Spleen (tissue), 11 donors: ENCODE measurements at regions not wholly inside any gene's neighbourhood (a gene's known extent, or its start where the extent isn't known, plus 50 kb on each side); places are given as distances from the start of the nearest gene placed in this dataset.
"Not testable (repeated sequence)": the region's sequence is repeated elsewhere in the genome, so short reads cannot be mapped to it uniquely, and the experiment has no call there.

ENCODE experiments used
- DNase-seq: peaks from one replicate; pipeline ENCODE4 v3.0.0-alpha.2; 2020
- H3K27ac ChIP-seq, 8 donors: fragments of 200-600 bp; sonication (generic) in 7 of 8; 1 replicate in 4 of 8; 2 replicates in 4 of 8; pipeline versions ENCODE4 v1.5.0 to v1.8.0; 2016 to 2021; ENCODE audit warnings: inconsistent platforms in 4 of 8, mild to moderate bottlenecking in 4 of 8, moderate library complexity in 1 of 8
- H3K27me3 ChIP-seq, 7 donors: fragments of 200-600 bp; sonication (generic) in 6 of 7; replicated peaks in 1 of 7; 1 replicate in 4 of 7; 2 replicates in 3 of 7; pipeline versions ENCODE4 v1.5.0 to v1.8.0; 2016 to 2021; ENCODE audit warnings: inconsistent platforms in 3 of 7, mild to moderate bottlenecking in 1 of 7
- H3K36me3 ChIP-seq, 6 donors: fragments of 200-600 bp; sonication (generic) in 5 of 6; 1 replicate in 4 of 6; 2 replicates in 2 of 6; pipeline versions ENCODE4 v1.5.0 to v1.8.0; 2016 to 2021; ENCODE audit warnings: inconsistent platforms in 2 of 6
- H3K4me1 ChIP-seq, 6 donors: fragments of 200-600 bp; sonication (generic) in 5 of 6; 1 replicate in 3 of 6; 2 replicates in 3 of 6; pipeline versions ENCODE4 v1.5.0 to v1.8.0; 2016 to 2021; ENCODE audit warnings: inconsistent platforms in 3 of 6
- H3K4me3 ChIP-seq, 8 donors: fragments of 200-600 bp; sonication (generic) in 7 of 8; 1 replicate in 4 of 8; 2 replicates in 4 of 8; pipeline versions ENCODE4 v1.5.0 to v1.8.0; 2016 to 2021; ENCODE audit warnings: inconsistent platforms in 4 of 8, mild to moderate bottlenecking in 4 of 8, moderate library complexity in 2 of 8
- H3K9me3 ChIP-seq, 8 donors: fragments of 200-600 bp; sonication (generic) in 7 of 8; 1 replicate in 4 of 8; 2 replicates in 4 of 8; pipeline versions ENCODE4 v1.5.0 to v1.8.0; 2016 to 2021; ENCODE audit warnings: inconsistent platforms in 4 of 8
- CTCF ChIP-seq, 11 experiments: fragments of 200-600 bp in 7 of 11; fragments of 450-650 bp in 4 of 11; sonication (generic) in 4 of 11; IDR thresholded peaks in 8 of 11; conservative IDR thresholded peaks in 3 of 11; 1 replicate in 7 of 11; 2 replicates in 4 of 11; pipeline versions ENCODE4 v1.4.0 to v1.8.0; 2016 to 2021; ENCODE audit warnings: antibody characterized with exemption in 11 of 11, inconsistent platforms in 4 of 11, mild to moderate bottlenecking in 1 of 11
- POLR2A ChIP-seq, 3 donors: fragments of 450-650 bp; IDR thresholded peaks; one replicate each; pipeline ENCODE4 v1.5.1; 2017; ENCODE audit warnings: antibody characterized with exemption in 3 of 3, mild to moderate bottlenecking in 1 of 3
- POLR2AphosphoS5 ChIP-seq, 3 donors: sonication (generic); formaldehyde crosslinking; IDR thresholded peaks; one replicate each; pipeline ENCODE4 v1.5.1; 2017; ENCODE audit warnings: antibody characterized with exemption in 3 of 3
- WGBS, 5 donors: extraction: QIAGEN DNeasy Blood & Tissue Kit in 3 of 5; methylation state at CpG; one replicate each; pipeline versions ENCODE4 v1.1.5 to v1.1.7; 2013 to 2018; 5-methylcytosine and 5-hydroxymethylcytosine counted together
- intact Hi-C: fragments of 100-400 bp; cut with DNase I; formaldehyde crosslinking; loops from one replicate; pipeline ENCODE4 v1.15.0; 2023; ENCODE audit warnings: low total_unique reads
- donor health status: healthy with polysubstance abuse.
- donor health status: DM: no; HTN: no; CAD: no; lungs with moderate emphysema.
- donor health status: DM: no; HTN: no; CAD: no.
- donor health status: Bipolar disorder and iron deficiency.
- donor health status: healthy.
- donor health status: DM: no; HTN: no; CAD: no.
- donor health status: DM: yes; HTN: yes; CAD: no.

GRCh38 chr5:3466392-3466791 is 129.2 kb upstream of the IRX1 start:
- WGBS, 5 donors, result 74 to 93% (median 83%) methylated on average over 1 of the region's 1 CpG
- Histone ChIP-seq H3K27me3 (no peaks in the 10 kb centered on the region), H3K36me3 (no peaks in the 10 kb centered on the region), H3K9me3 (peaks cover 0 to 26% (median 15%) of the 10 kb centered on the region in 8 donors), H3K4me3 (no peak overlapping the region), H3K27ac (no peak overlapping the region), H3K4me1 (no peaks in the 10 kb centered on the region)
- intact Hi-C loops, result no loop called here
- no peak for TF ChIP-seq POLR2AphosphoS5 (IDR thresholded peaks at IDR 0.05)
- no peak for TF ChIP-seq CTCF (IDR thresholded peaks at IDR 0.05 in 8 of 11, conservative IDR thresholded peaks at IDR 0.05 in 3 of 11)
- no peak for TF ChIP-seq POLR2A (IDR thresholded peaks at IDR 0.05)
- no peak for DNase-seq

- intact Hi-C loops, result no loop called here
- 62 to 91% (median 77%) methylated on average over 2 of the region's 2 CpGs for WGBS, 5 donors
- no peak overlapping the region for H3K4me3 ChIP-seq
These were observed 135.2 kb upstream of the IRX1 start for GRCh38 chr5:3460416-3460815.

GRCh38 chr5:3456121-3456681 is 139.4 kb upstream of the IRX1 start:
- no peaks in the 10 kb centered on the region for H3K36me3 ChIP-seq
- TF ChIP-seq CTCF (IDR thresholded peaks at IDR 0.05 in 8 of 11, conservative IDR thresholded peaks at IDR 0.05 in 3 of 11) (no peak), POLR2AphosphoS5 (IDR thresholded peaks at IDR 0.05) (no peak), POLR2A (IDR thresholded peaks at IDR 0.05) (no peak)
- H3K4me1 ChIP-seq, result no peaks in the 10 kb centered on the region
- WGBS, 5 donors, result 70 to 78% (median 71%) methylated on average over 13 to 14 of the region's 14 CpGs
- no peak overlapping the region for H3K4me3 ChIP-seq
- peaks cover 0 to 3% (median 0%) of the 10 kb centered on the region in 8 donors for H3K9me3 ChIP-seq
- H3K27ac ChIP-seq, result no peak overlapping the region
- intact Hi-C loops, result no loop called here
- no peaks in the 10 kb centered on the region for H3K27me3 ChIP-seq
- no peak for DNase-seq

More at GRCh38 chr5:3460416-3460815, 135.2 kb upstream of the IRX1 start:
- Histone ChIP-seq H3K27me3 (no peaks in the 10 kb centered on the region), H3K27ac (no peak overlapping the region), H3K9me3 (no peaks in the 10 kb centered on the region), H3K36me3 (no peaks in the 10 kb centered on the region), H3K4me1 (no peaks in the 10 kb centered on the region)
- TF ChIP-seq CTCF (IDR thresholded peaks at IDR 0.05 in 8 of 11, conservative IDR thresholded peaks at IDR 0.05 in 3 of 11) (no peak), POLR2AphosphoS5 (IDR thresholded peaks at IDR 0.05) (no peak), POLR2A (IDR thresholded peaks at IDR 0.05) (no peak)
- DNase-seq, result no peak

- H3K36me3 ChIP-seq, H3K4me1 ChIP-seq, H3K27me3 ChIP-seq, H3K27ac ChIP-seq, intact Hi-C loops, DNase-seq, H3K9me3 ChIP-seq, H3K4me3 ChIP-seq: not testable (repeated sequence)
- 88 to 95% (median 92%) methylated on average over 27 of the region's 27 CpGs for WGBS, 5 donors
These were observed 141.6 kb upstream of the IRX1 start for GRCh38 chr5:3454028-3454427.

- Histone ChIP-seq H3K9me3 (peaks cover 0 to 20% (median 4%) of the 10 kb centered on the region in 8 donors), H3K4me3 (no peak overlapping the region), H3K27ac (no peak overlapping the region), H3K36me3 (no peaks in the 10 kb centered on the region), H3K4me1 (no peaks in the 10 kb centered on the region), H3K27me3 (no peaks in the 10 kb centered on the region)
- no peak for DNase-seq
- TF ChIP-seq CTCF (IDR thresholded peaks at IDR 0.05 in 8 of 11, conservative IDR thresholded peaks at IDR 0.05 in 3 of 11) (no peak), POLR2AphosphoS5 (IDR thresholded peaks at IDR 0.05) (no peak), POLR2A (IDR thresholded peaks at IDR 0.05) (no peak)
- intact Hi-C loops, result no loop called here
- 81 to 95% (median 85%) methylated on average over 7 of the region's 7 CpGs for WGBS, 5 donors
These were observed 143.0 kb upstream of the IRX1 start for GRCh38 chr5:3452622-3453021.
